Right renal cortex interstitium (tissue), 3 donors: ENCODE measurements at regions not wholly inside any gene's neighbourhood (a gene's known extent, or its start where the extent isn't known, plus 50 kb on each side); places are given as distances from the start of the nearest gene placed in this dataset.

Experiments
- DNase-seq, 3 donors: peaks; one replicate each; pipeline ENCODE4 v3.0.0-alpha.2; 2013; ENCODE audit warnings: low read depth in 3 of 3, low spot score in 2 of 3

GRCh38 chr5:104789366-104789765 lies 1226.8 kb upstream of the NUDT12 start:
- no peak for DNase-seq

GRCh38 chr5:104785097-104785496 lies 1222.5 kb upstream of the NUDT12 start:
- no peak for DNase-seq

- no peak for DNase-seq
Measured at GRCh38 chr5:104774372-104774771, 1211.8 kb upstream of the NUDT12 start.

- DNase-seq: no peak
Measured at GRCh38 chr5:104764197-104764596, 1201.6 kb upstream of the NUDT12 start.

GRCh38 chr5:104763216-104763615 lies 1200.6 kb upstream of the NUDT12 start:
- DNase-seq: no peak

GRCh38 chr5:104757915-104758314 lies 1195.3 kb upstream of the NUDT12 start:
- DNase-seq: no peak

- DNase-seq: no peak
Measured at GRCh38 chr5:104755806-104756205, 1193.2 kb upstream of the NUDT12 start.

- no peak for DNase-seq
Measured at GRCh38 chr5:104754311-104754995, 1191.9 kb upstream of the NUDT12 start.

GRCh38 chr5:104751969-104752368 lies 1189.4 kb upstream of the NUDT12 start:
- DNase-seq: no peak

GRCh38 chr5:104739905-104740304 lies 1177.3 kb upstream of the NUDT12 start:
- no peak for DNase-seq

- no peak for DNase-seq
Measured at GRCh38 chr5:104739503-104739902, 1176.9 kb upstream of the NUDT12 start.

- DNase-seq: no peak
Measured at GRCh38 chr5:104736073-104736472, 1173.5 kb upstream of the NUDT12 start.

GRCh38 chr5:104734046-104734445 lies 1171.5 kb upstream of the NUDT12 start:
- DNase-seq: no peak

- DNase-seq: no peak
Measured at GRCh38 chr5:104733063-104733669, 1170.6 kb upstream of the NUDT12 start.

GRCh38 chr5:104731331-104731730 lies 1168.7 kb upstream of the NUDT12 start:
- DNase-seq: no peak

GRCh38 chr5:104708027-104708426 lies 1145.4 kb upstream of the NUDT12 start:
- no peak for DNase-seq

- DNase-seq: no peak
Measured at GRCh38 chr5:104706600-104706999, 1144.0 kb upstream of the NUDT12 start.

- DNase-seq: no peak
Measured at GRCh38 chr5:104702212-104702611, 1139.6 kb upstream of the NUDT12 start.

GRCh38 chr5:104699438-104699837 lies 1136.8 kb upstream of the NUDT12 start:
- no peak for DNase-seq

GRCh38 chr5:104661256-104661655 lies 1098.7 kb upstream of the NUDT12 start:
- no peak for DNase-seq

- DNase-seq: no peak
Measured at GRCh38 chr5:104659497-104659896, 1096.9 kb upstream of the NUDT12 start.

- no peak for DNase-seq
Measured at GRCh38 chr5:104652271-104652861, 1089.8 kb upstream of the NUDT12 start.
